ENCODE measurements at regions not wholly inside any gene's neighbourhood (a gene's known extent, or its start where the extent isn't known, plus 50 kb on each side); places are given as distances from the start of the nearest gene placed in this dataset.

GRCh38 chr14:50038398-50039119 is 77.8 kb downstream of the VCPKMT start:
- Histone ChIP-seq H3K9me3 (no peaks in the 10 kb centered on the region), H3K36me3 (no peaks in the 10 kb centered on the region), H3K27me3 (replicated peaks; ENCODE audit: insufficient read depth) (no peaks in the 10 kb centered on the region), H3K4me1 (replicated peaks) (no peaks in the 10 kb centered on the region), H3K4me3 (no peak overlapping the region), H3K27ac (no peak overlapping the region)
- intact Hi-C loops (cut with DNase I): no loop called here
- 74% methylated on average over 4 of the region's 4 CpGs for WGBS
- no peak for TF ChIP-seq POLR2A (IDR thresholded peaks at IDR 0.05)
- DNase-seq (ENCODE audit: low spot score): no peak

- WGBS: 89% methylated on average over 4 of the region's 4 CpGs
- H3K9me3 ChIP-seq: no peaks in the 10 kb centered on the region
- no peak overlapping the region for H3K27ac ChIP-seq
- no peak for TF ChIP-seq POLR2AphosphoS5 (IDR thresholded peaks at IDR 0.05)
- no peaks in the 10 kb centered on the region for H3K4me1 ChIP-seq (replicated peaks)
- intact Hi-C loops (cut with DNase I): no loop called here
- H3K27me3 ChIP-seq (replicated peaks; ENCODE audit: insufficient read depth): no peaks in the 10 kb centered on the region
- no peak overlapping the region for H3K4me3 ChIP-seq
- DNase-seq (ENCODE audit: low spot score): no peak
- H3K36me3 ChIP-seq: no peaks in the 10 kb centered on the region
Observed at GRCh38 chr14:50039120-50039517, 77.3 kb downstream of the VCPKMT start.

GRCh38 chr14:50039734-50040400 is 76.5 kb downstream of the VCPKMT start:
- WGBS: 88% methylated on average over 9 of the region's 9 CpGs
- no peak for DNase-seq (ENCODE audit: low spot score)
- TF ChIP-seq POLR2AphosphoS5 (IDR thresholded peaks at IDR 0.05) (no peak), POLR2A (IDR thresholded peaks at IDR 0.05) (no peak), CTCF (IDR thresholded peaks at IDR 0.05) (no peak)
- intact Hi-C loops (cut with DNase I): no loop called here
- no peak overlapping the region for H3K4me3 ChIP-seq
- H3K27me3 ChIP-seq (replicated peaks; ENCODE audit: insufficient read depth): no peaks in the 10 kb centered on the region
- no peaks in the 10 kb centered on the region for H3K4me1 ChIP-seq (replicated peaks)
- H3K9me3 ChIP-seq: no peaks in the 10 kb centered on the region
- H3K36me3 ChIP-seq: no peaks in the 10 kb centered on the region
- no peak overlapping the region for H3K27ac ChIP-seq

GRCh38 chr14:50040401-50040775 is 76.0 kb downstream of the VCPKMT start:
- Histone ChIP-seq H3K27me3 (replicated peaks; ENCODE audit: insufficient read depth) (no peaks in the 10 kb centered on the region), H3K4me3 (no peak overlapping the region), H3K27ac (no peak overlapping the region), H3K36me3 (no peaks in the 10 kb centered on the region), H3K9me3 (no peaks in the 10 kb centered on the region), H3K4me1 (replicated peaks) (no peaks in the 10 kb centered on the region)
- TF ChIP-seq POLR2AphosphoS5 (IDR thresholded peaks at IDR 0.05): no peak
- TF ChIP-seq POLR2A (IDR thresholded peaks at IDR 0.05): no peak
- no peak for TF ChIP-seq CTCF (IDR thresholded peaks at IDR 0.05)
- intact Hi-C loops (cut with DNase I): no loop called here
- 60% methylated on average over 4 of the region's 4 CpGs for WGBS
- DNase-seq (ENCODE audit: low spot score): no peak

- no peak for DNase-seq (ENCODE audit: low spot score)
- Histone ChIP-seq H3K27ac (no peak overlapping the region), H3K9me3 (no peaks in the 10 kb centered on the region), H3K4me1 (replicated peaks) (no peaks in the 10 kb centered on the region), H3K4me3 (no peak overlapping the region), H3K36me3 (no peaks in the 10 kb centered on the region), H3K27me3 (replicated peaks; ENCODE audit: insufficient read depth) (no peaks in the 10 kb centered on the region)
- 80% methylated on average over 7 of the region's 7 CpGs for WGBS
- TF ChIP-seq POLR2A (IDR thresholded peaks at IDR 0.05) (no peak), CTCF (IDR thresholded peaks at IDR 0.05) (no peak), POLR2AphosphoS5 (IDR thresholded peaks at IDR 0.05) (no peak)
- intact Hi-C loops (cut with DNase I): no loop called here
Observed at GRCh38 chr14:50040895-50041465, 75.4 kb downstream of the VCPKMT start.

All from prostate gland (tissue), 2 donors.